Muscle layer of colon (tissue), 2 donors: ENCODE measurements at regions not wholly inside any gene's neighbourhood (a gene's known extent, or its start where the extent isn't known, plus 50 kb on each side); places are given as distances from the start of the nearest gene placed in this dataset.
"Not testable (repeated sequence)": the region's sequence is repeated elsewhere in the genome, so short reads cannot be mapped to it uniquely, and the experiment has no call there.

Source experiments
- H3K27ac ChIP-seq: one replicate; pipeline ENCODE4 v1.7.0; 2013; ENCODE audit warnings: low read depth, mild to moderate bottlenecking, low read length, moderate library complexity
- H3K27me3 ChIP-seq, 2 donors: one replicate each; pipeline ENCODE4 v1.7.0; 2013; ENCODE audit warnings: low read length in 2 of 2, mild to moderate bottlenecking in 2 of 2; ENCODE audit not compliant: insufficient read depth in 2 of 2, control insufficient read depth in 1 of 2
- H3K36me3 ChIP-seq: one replicate; pipeline ENCODE4 v1.7.0; 2013; ENCODE audit warnings: mild to moderate bottlenecking, low read length; ENCODE audit not compliant: insufficient read depth
- H3K4me1 ChIP-seq: one replicate; pipeline ENCODE4 v1.7.0; 2013; ENCODE audit warnings: mild to moderate bottlenecking, low read length; ENCODE audit not compliant: insufficient read depth
- H3K4me3 ChIP-seq, 2 donors: one replicate each; pipeline ENCODE4 v1.7.0; 2013; ENCODE audit warnings: low read length in 2 of 2, low read depth in 1 of 2, mild to moderate bottlenecking in 1 of 2, moderate library complexity in 1 of 2
- H3K9ac ChIP-seq: one replicate; pipeline ENCODE4 v1.7.0; 2013; ENCODE audit warnings: low read length
- H3K9me3 ChIP-seq: one replicate; pipeline ENCODE4 v1.7.0; 2013; ENCODE audit warnings: mild to moderate bottlenecking, low read length
- donor health status: abdominal sarcoma.
- donor health status: Adenocarcinoma of cecum.

DNA sequence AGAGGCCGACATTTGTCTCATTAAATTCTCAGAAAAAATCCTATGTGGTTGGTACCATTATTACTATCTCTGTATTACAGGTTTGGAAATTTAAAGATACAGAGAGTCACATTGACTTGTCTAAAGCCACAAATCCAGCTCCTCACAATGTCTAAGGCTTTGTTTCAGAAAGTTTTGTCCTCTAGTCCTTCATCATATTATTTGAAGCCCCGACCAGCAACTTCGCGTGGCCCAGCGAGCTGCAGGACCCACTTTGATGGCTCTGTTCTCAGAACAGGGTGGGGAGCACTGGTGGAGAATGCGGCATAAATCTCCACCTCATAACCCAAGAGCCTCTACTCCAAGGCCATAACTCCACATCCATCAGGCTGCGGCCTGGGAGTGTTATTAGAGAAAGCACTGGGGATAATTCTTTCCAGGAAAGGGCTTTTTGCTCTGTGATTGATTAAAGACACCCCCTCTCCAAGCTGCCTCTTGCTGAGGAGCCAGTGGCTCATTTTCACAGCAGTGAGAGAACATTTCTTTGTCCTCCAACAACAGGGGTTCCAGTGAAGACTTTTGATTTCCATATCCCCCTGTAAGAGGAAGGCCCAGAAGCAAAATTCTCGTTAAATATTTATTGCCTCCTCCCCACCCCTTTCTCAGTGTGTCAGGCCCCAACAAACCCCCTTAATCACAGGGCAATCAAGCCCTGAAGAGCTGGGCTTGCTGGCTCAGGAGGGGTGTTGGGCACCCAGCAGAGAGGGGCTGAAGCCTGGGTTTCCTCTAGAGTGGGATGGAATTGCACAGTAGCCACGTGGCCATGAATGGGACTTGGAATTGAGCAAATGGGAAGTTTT, 113.7 kb upstream of the CDH11 start:
- Histone ChIP-seq H3K4me3 (no peak overlapping the region), H3K4me1 (no peaks in the 10 kb centered on the region), H3K27ac (no peak overlapping the region), H3K9ac (no peak overlapping the region), H3K36me3 (no peaks in the 10 kb centered on the region), H3K27me3 (no peaks in the 10 kb centered on the region), H3K9me3 (no peaks in the 10 kb centered on the region)

DNA sequence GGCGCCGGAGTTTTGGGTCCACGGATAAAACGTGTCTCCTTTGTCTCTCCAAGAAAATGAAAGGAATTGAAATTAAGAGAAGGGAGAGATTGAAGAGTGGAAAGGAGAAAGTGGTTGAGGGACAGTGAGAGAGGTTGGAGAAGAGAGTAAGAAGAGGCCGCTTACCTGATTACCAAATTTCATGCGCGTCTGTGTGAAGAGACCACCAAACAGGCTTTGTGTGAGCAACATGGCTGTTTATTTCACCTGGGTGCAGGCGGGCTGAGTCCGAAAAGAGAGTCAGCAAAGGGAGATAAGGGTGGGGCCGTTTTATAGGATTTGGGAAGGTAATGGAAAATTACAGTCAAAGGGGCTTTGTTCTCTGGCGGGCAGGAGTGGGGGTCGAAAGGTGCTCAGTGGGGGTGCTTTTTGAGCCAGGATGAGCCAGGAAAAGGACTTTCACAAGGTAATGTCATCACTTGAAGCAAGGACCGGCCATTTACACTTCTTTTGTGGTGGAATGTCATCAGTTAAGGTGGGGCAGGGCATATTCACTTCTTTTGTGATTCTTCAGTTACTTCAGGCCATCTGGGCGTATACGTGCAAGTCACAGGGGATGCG, 113.0 kb upstream of the CDH11 start:
- not testable (repeated sequence) for H3K9me3 ChIP-seq, H3K27me3 ChIP-seq, H3K36me3 ChIP-seq, H3K27ac ChIP-seq, H3K4me3 ChIP-seq, H3K4me1 ChIP-seq, H3K9ac ChIP-seq

DNA sequence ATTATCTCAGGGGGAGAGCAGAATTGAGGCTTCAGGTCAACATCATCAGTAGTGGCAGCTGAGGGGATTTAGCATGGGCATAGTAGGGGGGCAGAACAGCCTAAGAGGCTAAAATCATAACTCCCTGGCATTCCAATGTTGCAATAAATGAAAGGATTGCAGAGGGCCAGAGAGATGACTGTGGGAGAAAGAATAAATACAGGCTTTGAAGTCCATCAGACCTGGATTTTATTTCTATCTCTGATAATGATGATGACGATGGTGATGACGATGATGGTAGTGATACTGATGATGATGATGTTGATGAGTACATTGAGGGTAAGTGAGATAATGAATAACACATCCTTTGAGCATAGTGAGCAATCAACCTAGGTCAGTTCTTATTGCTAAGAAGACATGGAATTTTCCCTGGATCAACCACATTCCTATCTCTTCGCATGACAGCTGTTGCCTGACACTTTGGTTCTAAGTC, 107.4 kb upstream of the CDH11 start:
- Histone ChIP-seq H3K27ac (no peak overlapping the region), H3K4me3 (no peak overlapping the region), H3K4me1 (no peaks in the 10 kb centered on the region), H3K27me3 (no peaks in the 10 kb centered on the region), H3K9ac (no peak overlapping the region), H3K9me3 (no peaks in the 10 kb centered on the region), H3K36me3 (no peaks in the 10 kb centered on the region)

DNA sequence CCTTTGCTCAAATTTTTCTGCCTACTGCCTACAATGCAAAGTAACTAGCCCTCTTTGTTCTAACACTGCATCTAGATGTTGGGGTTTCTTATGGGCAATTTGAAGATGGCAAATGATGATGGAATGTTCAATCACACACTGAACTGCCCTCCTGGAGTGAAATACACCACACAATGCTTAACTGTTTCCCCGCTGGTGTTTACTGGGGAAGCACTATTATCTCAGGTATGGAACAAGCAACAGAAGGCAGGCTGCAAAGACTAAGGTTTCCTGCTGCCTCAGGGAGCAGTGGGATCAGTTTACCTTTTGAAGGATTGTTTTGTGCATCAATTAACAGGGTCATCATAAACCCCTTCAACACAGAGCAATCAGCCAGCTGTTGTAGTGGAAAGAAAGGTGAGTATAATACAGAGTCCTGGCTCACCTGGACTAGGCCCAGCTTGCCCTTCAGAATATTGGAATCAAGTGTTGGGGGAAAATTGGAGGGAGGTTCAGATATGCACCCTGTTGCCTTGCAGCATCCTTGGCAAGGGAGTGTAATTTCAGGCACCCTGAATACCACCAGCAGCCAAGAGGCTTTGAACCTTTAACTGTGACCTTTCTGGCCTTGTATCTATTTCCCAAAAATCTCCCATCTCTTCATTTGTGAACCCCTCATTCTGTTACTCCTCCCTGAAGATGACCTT, 105.4 kb upstream of the CDH11 start:
- Histone ChIP-seq H3K4me1 (no peaks in the 10 kb centered on the region), H3K27me3 (no peaks in the 10 kb centered on the region), H3K4me3 (no peak overlapping the region), H3K9me3 (no peaks in the 10 kb centered on the region), H3K9ac (no peak overlapping the region), H3K27ac (no peak overlapping the region), H3K36me3 (no peaks in the 10 kb centered on the region)

DNA sequence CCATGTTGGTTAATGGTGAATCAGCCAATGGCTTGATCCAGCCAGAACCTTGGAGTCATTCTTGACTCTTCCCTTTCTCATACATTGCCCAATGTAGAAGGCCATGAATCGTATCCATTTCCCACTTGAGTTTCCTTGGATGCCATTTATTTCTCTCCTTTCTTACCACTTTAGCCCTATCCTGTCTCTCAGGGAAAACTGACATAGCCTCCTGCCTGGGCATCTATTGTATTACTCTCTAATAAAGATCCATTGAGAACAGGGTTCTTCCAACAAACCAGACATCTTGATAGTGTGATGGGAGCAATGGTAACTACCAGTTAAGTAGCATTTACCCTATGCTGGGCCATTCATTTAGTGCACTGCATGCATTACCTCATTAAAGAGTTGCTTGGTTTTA, 104.2 kb upstream of the CDH11 start:
- no peak overlapping the region for H3K4me3 ChIP-seq
- no peak overlapping the region for H3K27ac ChIP-seq
- H3K27me3 ChIP-seq, result no peaks in the 10 kb centered on the region
- H3K9ac ChIP-seq, result no peak overlapping the region
- no peaks in the 10 kb centered on the region for H3K4me1 ChIP-seq
- no peaks in the 10 kb centered on the region for H3K36me3 ChIP-seq
- H3K9me3 ChIP-seq, result no peaks in the 10 kb centered on the region

DNA sequence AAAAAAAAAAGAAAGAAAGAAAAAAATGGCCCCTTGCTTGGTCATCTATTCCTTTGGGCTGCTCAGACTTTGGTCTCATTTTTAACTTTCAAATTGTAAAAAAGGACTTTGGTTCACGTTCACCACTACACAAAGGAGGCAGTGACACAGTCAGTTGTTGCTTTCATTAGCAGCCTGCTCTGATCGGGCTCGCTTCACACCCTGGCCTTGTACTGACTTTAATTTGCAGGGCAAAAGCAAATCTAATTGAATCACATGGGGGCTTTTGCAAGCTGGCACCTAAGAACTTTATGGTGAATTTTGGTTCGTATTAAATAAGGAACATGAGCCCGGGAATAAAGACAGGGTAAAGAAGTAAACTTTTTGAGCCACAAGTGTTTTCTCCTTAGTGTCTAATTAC, 103.6 kb upstream of the CDH11 start:
- Histone ChIP-seq H3K4me1 (no peaks in the 10 kb centered on the region), H3K27ac (no peak overlapping the region), H3K36me3 (no peaks in the 10 kb centered on the region), H3K27me3 (no peaks in the 10 kb centered on the region), H3K4me3 (no peak overlapping the region), H3K9me3 (no peaks in the 10 kb centered on the region), H3K9ac (no peak overlapping the region)

DNA sequence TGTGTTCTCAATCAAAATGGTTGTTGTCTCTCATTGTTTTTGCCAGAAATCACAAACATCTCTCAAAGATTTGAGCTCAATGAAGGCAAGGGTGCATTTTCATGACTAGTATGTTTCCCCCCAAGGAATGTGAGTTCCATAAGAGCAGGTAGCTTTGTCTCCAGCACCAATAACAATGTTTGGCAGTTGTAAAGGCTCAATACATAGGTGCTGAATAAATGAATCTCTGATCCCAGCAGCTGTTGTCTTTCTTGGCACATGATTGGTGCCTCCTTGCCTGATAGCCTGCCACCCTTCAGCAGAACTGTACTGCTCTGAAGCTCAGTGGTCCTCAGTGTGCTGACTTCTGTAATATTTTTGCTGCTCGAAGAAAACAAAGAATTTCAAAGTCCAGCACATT, 103.1 kb upstream of the CDH11 start:
- no peaks in the 10 kb centered on the region for H3K27me3 ChIP-seq
- no peaks in the 10 kb centered on the region for H3K4me1 ChIP-seq
- no peak overlapping the region for H3K27ac ChIP-seq
- H3K9me3 ChIP-seq, result no peaks in the 10 kb centered on the region
- H3K36me3 ChIP-seq, result no peaks in the 10 kb centered on the region
- H3K4me3 ChIP-seq, result no peak overlapping the region
- no peak overlapping the region for H3K9ac ChIP-seq

DNA sequence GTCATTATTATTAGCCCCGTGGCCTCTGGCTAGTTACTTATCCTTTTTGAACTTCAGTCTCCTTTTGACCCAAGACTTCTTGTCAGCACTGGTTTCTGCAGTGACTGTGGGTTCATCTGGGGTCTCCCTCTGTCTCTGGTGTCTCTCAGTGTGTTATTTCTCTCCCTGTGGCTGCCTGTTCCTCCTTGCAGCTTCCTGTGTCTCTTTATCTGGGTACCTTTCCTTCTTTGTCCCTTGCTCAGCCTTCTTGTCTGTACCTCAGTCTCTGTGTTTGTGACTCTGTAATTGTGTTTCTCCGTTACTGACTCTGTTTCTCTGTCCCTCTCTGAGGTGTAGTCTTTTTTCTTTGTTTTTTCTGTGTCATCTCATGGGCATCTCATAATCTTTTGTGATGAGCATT, 102.6 kb upstream of the CDH11 start:
- H3K9ac ChIP-seq, result no peak overlapping the region
- no peaks in the 10 kb centered on the region for H3K36me3 ChIP-seq

DNA sequence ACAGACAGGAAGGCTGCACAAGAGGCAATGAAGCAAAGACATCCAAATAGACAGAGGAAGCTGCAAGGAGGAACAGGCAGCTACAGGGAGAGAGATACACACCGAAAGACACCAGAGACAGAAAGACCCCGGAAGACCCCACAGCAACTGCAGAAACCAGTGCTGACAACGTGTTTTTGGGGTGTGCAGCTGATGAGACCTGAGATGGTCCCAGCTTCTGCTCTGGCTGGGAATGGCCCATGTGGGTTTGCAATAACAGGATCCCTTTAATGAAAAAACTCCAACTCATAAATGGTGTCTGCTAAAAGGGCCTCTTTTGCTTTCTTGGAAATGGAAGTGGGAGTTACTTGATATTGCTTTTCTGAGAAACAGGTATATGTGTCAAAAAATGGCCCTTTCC, 101.5 kb upstream of the CDH11 start:
- H3K9ac ChIP-seq, result no peak overlapping the region
- H3K4me1 ChIP-seq, result no peaks in the 10 kb centered on the region
- no peaks in the 10 kb centered on the region for H3K36me3 ChIP-seq
- no peak overlapping the region for H3K27ac ChIP-seq
- no peaks in the 10 kb centered on the region for H3K27me3 ChIP-seq
- H3K4me3 ChIP-seq, result no peak overlapping the region
- H3K9me3 ChIP-seq, result no peaks in the 10 kb centered on the region

More for the DNA sequence above, 102.6 kb upstream of the CDH11 start:
- no peaks in the 10 kb centered on the region for H3K27me3 ChIP-seq
- no peaks in the 10 kb centered on the region for H3K9me3 ChIP-seq
- no peak overlapping the region for H3K4me3 ChIP-seq
- no peaks in the 10 kb centered on the region for H3K4me1 ChIP-seq
- no peak overlapping the region for H3K27ac ChIP-seq

DNA sequence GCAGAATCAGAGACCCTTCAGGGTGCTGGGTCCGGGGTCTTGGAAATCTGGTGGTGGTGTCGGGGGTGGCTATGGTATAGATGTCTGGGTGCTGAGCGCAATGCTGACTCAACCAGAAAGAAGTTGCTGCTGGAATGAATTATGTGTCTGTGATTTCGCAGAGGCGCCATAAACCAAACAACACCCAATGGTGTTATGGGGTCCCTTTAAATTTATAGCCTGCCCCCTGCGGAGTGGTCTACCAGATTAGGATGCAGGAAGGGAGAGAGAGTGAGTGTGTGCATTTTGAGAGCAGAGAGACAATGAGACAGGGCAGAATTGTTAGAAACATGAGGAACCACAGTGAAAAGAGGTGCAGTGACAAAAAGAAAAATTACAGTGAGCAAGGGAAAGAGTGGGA, 100.7 kb upstream of the CDH11 start:
- H3K4me1 ChIP-seq, result no peaks in the 10 kb centered on the region
- no peak overlapping the region for H3K4me3 ChIP-seq
- H3K27ac ChIP-seq, result no peak overlapping the region
- no peaks in the 10 kb centered on the region for H3K9me3 ChIP-seq
- no peak overlapping the region for H3K9ac ChIP-seq
- H3K27me3 ChIP-seq, result no peaks in the 10 kb centered on the region
- no peaks in the 10 kb centered on the region for H3K36me3 ChIP-seq

DNA sequence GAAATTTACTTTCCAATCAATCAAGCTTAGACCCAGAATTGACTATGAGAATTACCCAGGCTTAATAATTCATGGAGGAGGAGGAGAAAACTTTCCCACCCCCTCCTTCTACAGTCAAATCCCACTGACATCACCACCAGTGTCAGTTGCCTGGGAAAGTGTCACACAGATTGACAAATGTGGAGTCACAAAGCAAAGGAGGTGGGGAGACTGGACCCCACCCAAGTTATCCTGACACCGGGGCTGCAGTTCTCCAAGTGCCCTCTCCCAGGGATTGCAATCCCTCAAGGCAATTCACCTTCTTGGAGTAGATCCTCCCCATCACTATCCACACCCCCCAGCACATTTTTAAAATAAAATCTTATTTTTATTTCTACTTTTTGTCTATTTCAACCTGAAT, 100.2 kb upstream of the CDH11 start:
- H3K27ac ChIP-seq, result no peak overlapping the region
- no peaks in the 10 kb centered on the region for H3K27me3 ChIP-seq
- no peaks in the 10 kb centered on the region for H3K9me3 ChIP-seq
- H3K4me3 ChIP-seq, result no peak overlapping the region
- no peak overlapping the region for H3K9ac ChIP-seq
- no peaks in the 10 kb centered on the region for H3K36me3 ChIP-seq
- no peaks in the 10 kb centered on the region for H3K4me1 ChIP-seq
